Astrocyte (in vitro differentiated cells and primary cell): ENCODE measurements at regions not wholly inside any gene's neighbourhood (a gene's known extent, or its start where the extent isn't known, plus 50 kb on each side); places are given as distances from the start of the nearest gene placed in this dataset.

Source experiments
- DNase-seq: peaks from one replicate; pipeline ENCODE4 v3.0.0-alpha.2; 2010; ENCODE audit warnings: low read depth
- FAIRE-seq: peaks from 2 replicates; lab custom pipeline; 2011; peaks lifted over from hg19 to GRCh38; lab: Jason Lieb, UNC
- H2AFZ ChIP-seq: 2 replicates; pipeline ENCODE4 v1.6.0; 2012; ENCODE audit warnings: low read depth, low read length, inconsistent platforms
- H3K27ac ChIP-seq: 2 replicates; pipeline ENCODE4 v1.5.1; 2011; ENCODE audit warnings: low read depth, low read length, inconsistent platforms
- H3K27me3 ChIP-seq: 2 replicates; pipeline ENCODE4 v1.6.0; 2011; ENCODE audit warnings: low read length, inconsistent platforms; ENCODE audit not compliant: insufficient read depth
- H3K36me3 ChIP-seq: 2 replicates; pipeline ENCODE4 v1.5.1; 2011; ENCODE audit warnings: low read length, inconsistent platforms; ENCODE audit not compliant: insufficient read depth
- H3K4me1 ChIP-seq: 2 replicates; pipeline ENCODE4 v1.5.1; 2011; ENCODE audit warnings: low read length, inconsistent platforms; ENCODE audit not compliant: insufficient read depth
- H3K4me2 ChIP-seq: 2 replicates; pipeline ENCODE4 v1.6.0; 2012; ENCODE audit warnings: low read length, inconsistent platforms
- H3K4me3 ChIP-seq: 2 replicates; pipeline ENCODE4 v1.5.1; 2011; ENCODE audit warnings: low read depth, mild to moderate bottlenecking, low read length, inconsistent platforms; ENCODE audit not compliant: insufficient read depth
- H3K79me2 ChIP-seq: 2 replicates; pipeline ENCODE4 v1.6.0; 2012; ENCODE audit warnings: mild to moderate bottlenecking, low read length, inconsistent platforms; ENCODE audit not compliant: insufficient read depth
- H3K9ac ChIP-seq: 2 replicates; pipeline ENCODE4 v1.6.0; 2012; ENCODE audit warnings: mild to moderate bottlenecking, low read length, inconsistent platforms
- H3K9me3 ChIP-seq: 2 replicates; pipeline ENCODE4 v1.5.1; 2012; ENCODE audit warnings: low read depth, mild to moderate bottlenecking, low read length, inconsistent platforms; ENCODE audit not compliant: insufficient read depth
- H4K20me1 ChIP-seq: 2 replicates; pipeline ENCODE4 v1.6.0; 2012; ENCODE audit warnings: low read length, inconsistent platforms; ENCODE audit not compliant: insufficient read depth
- H3K27ac Mint-ChIP-seq: one replicate; pipeline ENCODE4 v1.8.0; 2021; ENCODE audit warnings: mild to moderate bottlenecking, mixed read lengths; ENCODE audit not compliant: unreplicated experiment
- H3K27me3 Mint-ChIP-seq: one replicate; pipeline ENCODE4 v1.8.0; 2021; ENCODE audit warnings: low read depth, mixed read lengths; ENCODE audit not compliant: unreplicated experiment
- H3K36me3 Mint-ChIP-seq: one replicate; pipeline ENCODE4 v1.8.0; 2021; ENCODE audit warnings: low read depth, mixed read lengths; ENCODE audit not compliant: unreplicated experiment
- H3K4me1 Mint-ChIP-seq: one replicate; pipeline ENCODE4 v1.8.0; 2021; ENCODE audit warnings: low read depth, mixed read lengths; ENCODE audit not compliant: unreplicated experiment
- H3K4me3 Mint-ChIP-seq: one replicate; pipeline ENCODE4 v1.8.0; 2021; ENCODE audit warnings: mild to moderate bottlenecking, moderate library complexity, mixed read lengths; ENCODE audit not compliant: unreplicated experiment
- H3K9me3 Mint-ChIP-seq: one replicate; pipeline ENCODE4 v1.8.0; 2021; ENCODE audit warnings: mild to moderate bottlenecking, mixed read lengths; ENCODE audit not compliant: unreplicated experiment
- EZH2 ChIP-seq: IDR thresholded peaks from 2 replicates; pipeline ENCODE4 v1.6.1; 2012; ENCODE audit warnings: mild to moderate bottlenecking, low read length, inconsistent platforms; ENCODE audit not compliant: insufficient read depth
- TF ChIP-seq, protein P1 (sequence below): IDR thresholded peaks from 2 replicates; pipeline ENCODE4 v1.5.1; 2011; ENCODE audit warnings: low read depth, mild to moderate bottlenecking, inconsistent platforms, low read length, moderate library complexity; ENCODE audit not compliant: insufficient read depth

DNA sequence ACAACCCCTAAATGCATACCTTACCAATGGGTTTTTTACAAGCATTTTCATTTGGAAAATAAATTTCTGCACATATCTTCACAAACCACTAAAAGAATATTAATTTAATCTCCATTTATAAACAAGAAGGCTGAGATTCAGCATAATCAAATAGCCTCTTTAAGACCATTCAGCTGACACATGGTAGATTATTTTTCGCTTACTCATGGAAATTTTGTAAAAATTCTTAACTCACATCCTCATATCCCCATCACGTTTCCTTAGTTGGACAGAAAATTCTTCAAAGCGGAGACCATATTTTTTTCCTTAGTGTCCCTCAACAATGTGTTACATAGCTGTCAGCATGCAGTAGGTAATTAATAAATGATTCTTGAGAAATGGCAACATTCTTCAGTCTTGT is 439.6 kb upstream of the PTCHD4 start:
- Mint-ChIP-seq H3K4me3 (no peak overlapping the region), H3K9me3 (peaks cover 5% of the 10 kb centered on the region), H3K27ac (no peak overlapping the region), H3K36me3 (no peaks in the 10 kb centered on the region), H3K4me1 (no peaks in the 10 kb centered on the region), H3K27me3 (peaks cover 30% of the 10 kb centered on the region)
- H2AFZ ChIP-seq = no peak overlapping the region
- TF ChIP-seq, protein P1, sequence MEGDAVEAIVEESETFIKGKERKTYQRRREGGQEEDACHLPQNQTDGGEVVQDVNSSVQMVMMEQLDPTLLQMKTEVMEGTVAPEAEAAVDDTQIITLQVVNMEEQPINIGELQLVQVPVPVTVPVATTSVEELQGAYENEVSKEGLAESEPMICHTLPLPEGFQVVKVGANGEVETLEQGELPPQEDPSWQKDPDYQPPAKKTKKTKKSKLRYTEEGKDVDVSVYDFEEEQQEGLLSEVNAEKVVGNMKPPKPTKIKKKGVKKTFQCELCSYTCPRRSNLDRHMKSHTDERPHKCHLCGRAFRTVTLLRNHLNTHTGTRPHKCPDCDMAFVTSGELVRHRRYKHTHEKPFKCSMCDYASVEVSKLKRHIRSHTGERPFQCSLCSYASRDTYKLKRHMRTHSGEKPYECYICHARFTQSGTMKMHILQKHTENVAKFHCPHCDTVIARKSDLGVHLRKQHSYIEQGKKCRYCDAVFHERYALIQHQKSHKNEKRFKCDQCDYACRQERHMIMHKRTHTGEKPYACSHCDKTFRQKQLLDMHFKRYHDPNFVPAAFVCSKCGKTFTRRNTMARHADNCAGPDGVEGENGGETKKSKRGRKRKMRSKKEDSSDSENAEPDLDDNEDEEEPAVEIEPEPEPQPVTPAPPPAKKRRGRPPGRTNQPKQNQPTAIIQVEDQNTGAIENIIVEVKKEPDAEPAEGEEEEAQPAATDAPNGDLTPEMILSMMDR = no peak
- TF ChIP-seq EZH2 = no peak
- H3K9me3 ChIP-seq = no peaks in the 10 kb centered on the region
- H3K4me3 ChIP-seq = no peak overlapping the region
- H3K4me2 ChIP-seq = no peak overlapping the region
- H3K27me3 ChIP-seq = peaks cover 5% of the 10 kb centered on the region
- no peak overlapping the region for H3K27ac ChIP-seq
- H4K20me1 ChIP-seq = no peaks in the 10 kb centered on the region
- H3K79me2 ChIP-seq = no peaks in the 10 kb centered on the region
- H3K36me3 ChIP-seq = no peaks in the 10 kb centered on the region
- no peaks in the 10 kb centered on the region for H3K4me1 ChIP-seq
- DNase-seq (no peak), FAIRE-seq (no peak)
- H3K9ac ChIP-seq = no peak overlapping the region

DNA sequence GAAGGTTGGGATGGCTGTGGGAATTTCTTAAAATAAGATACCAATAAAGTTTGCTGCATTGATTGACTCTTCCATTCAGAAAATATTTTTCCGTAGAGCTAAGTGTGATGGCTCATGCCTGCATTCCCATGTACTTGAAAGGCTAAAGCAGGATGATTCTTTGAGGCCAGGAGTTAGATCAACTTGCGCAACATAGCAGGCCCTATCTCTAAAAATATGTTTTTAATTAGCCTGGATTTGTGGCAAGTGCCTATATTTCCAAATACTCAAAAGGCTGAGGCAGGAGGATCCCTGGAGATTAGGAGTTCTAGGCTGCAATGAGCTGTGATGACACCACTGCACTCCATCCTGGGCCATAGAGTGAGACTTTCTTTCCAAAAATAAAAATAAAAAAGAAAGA is 431.2 kb upstream of the PTCHD4 start:
- no peaks in the 10 kb centered on the region for H3K36me3 ChIP-seq
- peaks cover 5% of the 10 kb centered on the region for H3K9me3 ChIP-seq
- FAIRE-seq (no peak), DNase-seq (no peak)
- no peak overlapping the region for H2AFZ ChIP-seq
- H3K4me3 ChIP-seq = no peak overlapping the region
- no peaks in the 10 kb centered on the region for H3K4me1 ChIP-seq
- Mint-ChIP-seq H3K9me3 (peaks cover 30% of the 10 kb centered on the region), H3K27me3 (peaks cover 47% of the 10 kb centered on the region), H3K27ac (no peak overlapping the region), H3K4me1 (no peaks in the 10 kb centered on the region), H3K4me3 (no peak overlapping the region), H3K36me3 (no peaks in the 10 kb centered on the region)
- no peak overlapping the region for H3K4me2 ChIP-seq
- no peaks in the 10 kb centered on the region for H4K20me1 ChIP-seq
- peaks cover 18% of the 10 kb centered on the region for H3K27me3 ChIP-seq
- TF ChIP-seq EZH2 = no peak
- TF ChIP-seq, protein P1 = no peak
- H3K9ac ChIP-seq = no peak overlapping the region
- H3K27ac ChIP-seq = no peak overlapping the region
- H3K79me2 ChIP-seq = no peaks in the 10 kb centered on the region

DNA sequence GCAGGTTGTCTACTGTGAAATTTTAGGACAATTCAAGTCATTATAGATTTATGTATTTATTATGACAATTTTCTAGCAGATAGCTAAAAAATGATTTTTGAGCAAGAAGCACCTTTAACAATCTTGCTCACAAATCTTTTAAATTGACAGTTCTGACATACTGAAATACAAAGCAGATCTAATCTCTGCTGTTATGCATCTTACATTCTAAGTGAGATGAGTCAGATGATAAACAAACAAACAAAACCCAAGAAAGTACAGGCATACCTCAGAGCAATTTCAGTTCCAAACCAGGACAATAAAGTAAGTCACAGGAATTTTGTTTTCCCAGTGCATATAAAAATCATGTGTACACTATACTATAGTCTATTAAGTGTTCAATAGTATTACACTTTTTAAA is 430.7 kb upstream of the PTCHD4 start:
- peaks cover 23% of the 10 kb centered on the region for H3K27me3 ChIP-seq
- H3K36me3 Mint-ChIP-seq = no peaks in the 10 kb centered on the region
- H3K36me3 ChIP-seq = no peaks in the 10 kb centered on the region
- H3K9ac ChIP-seq = no peak overlapping the region
- H3K4me1 ChIP-seq = no peaks in the 10 kb centered on the region
- H3K27ac Mint-ChIP-seq = no peak overlapping the region
- H3K4me1 Mint-ChIP-seq = no peaks in the 10 kb centered on the region
- peaks cover 30% of the 10 kb centered on the region for H3K9me3 Mint-ChIP-seq
- peaks cover 52% of the 10 kb centered on the region for H3K27me3 Mint-ChIP-seq
- TF ChIP-seq EZH2 = no peak
- TF ChIP-seq, protein P1 = no peak
- no peak overlapping the region for H3K4me2 ChIP-seq
- FAIRE-seq (no peak), DNase-seq (no peak)
- no peak overlapping the region for H3K4me3 ChIP-seq
- no peak overlapping the region for H2AFZ ChIP-seq
- no peaks in the 10 kb centered on the region for H3K79me2 ChIP-seq
- H4K20me1 ChIP-seq = no peaks in the 10 kb centered on the region
- no peak overlapping the region for H3K27ac ChIP-seq
- H3K9me3 ChIP-seq = peaks cover 5% of the 10 kb centered on the region
- no peak overlapping the region for H3K4me3 Mint-ChIP-seq
